NT2/D1 (cell line): ENCODE measurements at regions not wholly inside any gene's neighbourhood (a gene's known extent, or its start where the extent isn't known, plus 50 kb on each side); places are given as distances from the start of the nearest gene placed in this dataset.

Experiments used
- SUZ12 ChIP-seq: IDR thresholded peaks from 2 replicates; pipeline ENCODE4 v1.6.1; 2011; ENCODE audit not compliant: insufficient read length, insufficient read depth; ENCODE audit errors: extremely low read depth
- YY1 ChIP-seq: IDR thresholded peaks from 2 replicates; pipeline ENCODE4 v1.6.1; 2011; ENCODE audit not compliant: insufficient read length, insufficient read depth
- ZNF274 ChIP-seq: IDR thresholded peaks from 2 replicates; pipeline ENCODE4 v1.6.1; 2011; ENCODE audit warnings: mild to moderate bottlenecking, low read depth, low read length

GRCh38 chr5:153372425-153373129, 117.9 kb upstream of the GRIA1 start:
- no peak for TF ChIP-seq ZNF274
- no peak for TF ChIP-seq SUZ12
- no peak for TF ChIP-seq YY1
